ENCODE measurements at regions not wholly inside any gene's neighbourhood (a gene's known extent, or its start where the extent isn't known, plus 50 kb on each side); places are given as distances from the start of the nearest gene placed in this dataset.

- TF ChIP-seq CTCF (conservative IDR thresholded peaks at IDR 0.05) (no peak), EZH2 (IDR thresholded peaks at IDR 0.05; ENCODE audit: low read depth) (no peak)
Observed at GRCh38 chr1:117679868-117680267, 74.0 kb downstream of the TENT5C start.

Data from PC-9 (cell line).